Activated T-helper 1 cell treated with anti-CD3 and anti-CD28 coated beads, Interleukin-12 subunit alpha, Interleukin-12 subunit beta, Interleukin-2, Interleukin-4 antibody, amounts not matched to agents 30 ng/mL and 10 ng/mL and 1 ng/mL, durations not matched to agents 14 hours and 24 hours and 36 hours (primary cell): ENCODE measurements at regions not wholly inside any gene's neighbourhood (a gene's known extent, or its start where the extent isn't known, plus 50 kb on each side); places are given as distances from the start of the nearest gene placed in this dataset.

Experiments
- DNase-seq: peaks from one replicate; pipeline ENCODE4 v3.0.0; 2021; ENCODE audit warnings: low spot score
- H3K27ac Mint-ChIP-seq: one replicate; pipeline ENCODE4 v1.8.0; 2021; ENCODE audit warnings: mild to moderate bottlenecking, mixed read lengths
- H3K27me3 Mint-ChIP-seq: one replicate; pipeline ENCODE4 v1.8.0; 2022; ENCODE audit warnings: mild to moderate bottlenecking, moderate library complexity, mixed read lengths; ENCODE audit not compliant: insufficient read depth
- H3K36me3 Mint-ChIP-seq: one replicate; pipeline ENCODE4 v1.8.0; 2021; ENCODE audit warnings: low read depth, mixed read lengths
- H3K4me1 Mint-ChIP-seq: one replicate; pipeline ENCODE4 v1.8.0; 2021; ENCODE audit warnings: low read depth, mixed read lengths
- H3K4me3 Mint-ChIP-seq: one replicate; pipeline ENCODE4 v1.8.0; 2021; ENCODE audit warnings: mild to moderate bottlenecking, moderate library complexity, mixed read lengths
- H3K9me3 Mint-ChIP-seq: one replicate; pipeline ENCODE4 v1.8.0; 2021; ENCODE audit warnings: mixed read lengths
- intact Hi-C: fragments of 100-400 bp; cut with micrococcal nuclease; formaldehyde crosslinking; loops from one replicate; pipeline ENCODE4 v1.15.1; 2024

DNA sequence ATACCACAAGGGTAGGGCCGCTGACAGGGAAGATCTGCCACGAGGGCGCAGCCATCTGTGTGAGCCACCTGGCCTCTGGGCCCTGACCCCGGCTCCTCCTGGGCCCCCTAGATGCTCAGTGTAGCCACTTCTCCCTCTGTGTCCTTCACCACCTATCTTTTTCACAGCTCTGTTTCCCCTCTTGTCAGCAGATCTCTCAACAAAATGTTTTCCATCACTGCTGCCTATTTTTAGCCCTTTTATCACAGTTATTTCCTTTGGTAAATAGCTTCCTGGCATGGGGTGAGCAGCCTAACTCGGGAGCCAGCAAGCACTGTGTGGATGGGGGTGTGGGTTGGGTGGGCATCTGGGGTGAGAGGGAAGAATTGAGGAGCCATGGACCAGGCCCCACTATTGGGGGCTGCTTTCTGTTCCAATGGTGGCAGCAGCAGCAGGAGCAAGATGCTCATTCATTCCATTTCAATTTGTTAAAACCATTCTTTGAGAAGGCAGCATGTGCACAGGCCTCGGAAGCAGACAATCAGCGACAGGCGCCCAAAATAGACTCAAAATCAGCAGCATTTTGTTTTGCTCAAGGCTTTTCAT, 135.2 kb upstream of the NAV2 start:
- Mint-ChIP-seq H3K4me3 (no peak overlapping the region), H3K9me3 (no peaks in the 10 kb centered on the region), H3K36me3 (no peaks in the 10 kb centered on the region), H3K27ac (no peak overlapping the region), H3K27me3 (peaks cover 2% of the 10 kb centered on the region), H3K4me1 (no peaks in the 10 kb centered on the region)
- intact Hi-C loops = no loop called here
- no peak for DNase-seq

DNA sequence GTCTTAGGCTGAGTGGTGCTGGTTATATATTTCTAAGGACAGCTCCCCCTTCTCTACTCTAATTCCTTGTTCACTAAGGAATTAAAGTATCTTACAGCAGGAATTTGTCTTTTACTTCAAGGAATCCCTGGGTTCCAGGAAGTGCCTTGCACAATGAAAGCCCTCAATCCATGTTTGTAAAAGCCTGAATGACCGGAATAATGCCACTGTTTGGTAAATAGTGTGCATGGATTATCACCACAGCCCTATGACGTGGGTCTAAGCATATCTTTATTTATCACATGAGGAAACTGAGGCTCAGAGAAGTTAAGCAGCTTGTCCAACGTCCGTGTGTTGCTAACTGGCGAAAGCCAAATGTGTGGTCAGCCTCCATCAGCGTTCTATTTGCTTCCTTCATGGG, 135.7 kb upstream of the NAV2 start:
- H3K9me3 Mint-ChIP-seq = no peaks in the 10 kb centered on the region
- no peaks in the 10 kb centered on the region for H3K4me1 Mint-ChIP-seq
- H3K36me3 Mint-ChIP-seq = no peaks in the 10 kb centered on the region
- intact Hi-C loops = no loop called here
- no peak for DNase-seq
- H3K4me3 Mint-ChIP-seq = no peak overlapping the region
- peaks cover 2% of the 10 kb centered on the region for H3K27me3 Mint-ChIP-seq
- H3K27ac Mint-ChIP-seq = no peak overlapping the region

DNA sequence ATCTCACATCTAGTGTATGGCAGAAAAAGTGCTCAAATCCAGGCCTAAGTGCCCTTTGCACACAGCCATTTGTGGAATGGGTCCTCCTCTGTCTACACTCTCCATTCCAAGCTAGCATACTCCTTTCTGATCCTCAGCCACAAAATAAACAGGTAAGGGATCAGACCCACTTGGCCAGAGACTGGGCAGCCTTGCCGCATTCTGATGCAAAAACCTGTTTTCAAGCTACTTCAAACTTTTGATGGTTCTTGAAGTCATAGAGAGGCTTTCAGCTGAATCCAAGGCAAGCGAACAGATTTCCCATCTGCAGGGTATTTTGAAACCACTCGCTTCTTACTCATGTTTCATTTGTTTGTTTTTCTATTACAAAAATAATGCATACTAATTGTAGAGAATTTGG, 136.6 kb upstream of the NAV2 start:
- H3K27me3 Mint-ChIP-seq = peaks cover 2% of the 10 kb centered on the region

DNA sequence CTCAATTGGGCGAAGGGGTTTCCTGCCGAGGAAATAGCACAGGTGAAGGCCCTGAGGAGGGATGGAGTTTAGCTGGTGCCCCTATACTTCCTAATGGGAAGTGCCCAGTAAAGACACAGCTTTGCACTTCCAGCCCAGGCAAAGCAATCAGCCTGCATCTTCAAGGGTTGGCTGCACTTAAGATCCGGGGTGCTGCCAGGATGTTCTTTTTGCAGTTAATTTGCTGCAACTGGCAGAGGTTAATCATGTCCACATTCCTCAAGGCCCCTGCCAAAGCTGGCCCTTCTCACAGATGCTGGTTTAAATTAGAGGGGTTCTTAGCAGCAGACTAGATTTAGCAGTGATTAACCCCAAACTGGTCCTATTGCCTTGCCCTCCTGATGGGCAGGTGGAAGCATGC, 137.7 kb upstream of the NAV2 start:
- H3K4me1 Mint-ChIP-seq = no peaks in the 10 kb centered on the region
- H3K36me3 Mint-ChIP-seq = no peaks in the 10 kb centered on the region
- no peak for DNase-seq
- H3K4me3 Mint-ChIP-seq = no peak overlapping the region
- H3K9me3 Mint-ChIP-seq = no peaks in the 10 kb centered on the region
- peaks cover 2% of the 10 kb centered on the region for H3K27me3 Mint-ChIP-seq
- no peak overlapping the region for H3K27ac Mint-ChIP-seq
- intact Hi-C loops = no loop called here

More for the DNA sequence above, 136.6 kb upstream of the NAV2 start:
- Mint-ChIP-seq H3K27ac (no peak overlapping the region), H3K4me1 (no peaks in the 10 kb centered on the region), H3K9me3 (no peaks in the 10 kb centered on the region), H3K4me3 (no peak overlapping the region), H3K36me3 (no peaks in the 10 kb centered on the region)
- intact Hi-C loops = no loop called here
- no peak for DNase-seq

DNA sequence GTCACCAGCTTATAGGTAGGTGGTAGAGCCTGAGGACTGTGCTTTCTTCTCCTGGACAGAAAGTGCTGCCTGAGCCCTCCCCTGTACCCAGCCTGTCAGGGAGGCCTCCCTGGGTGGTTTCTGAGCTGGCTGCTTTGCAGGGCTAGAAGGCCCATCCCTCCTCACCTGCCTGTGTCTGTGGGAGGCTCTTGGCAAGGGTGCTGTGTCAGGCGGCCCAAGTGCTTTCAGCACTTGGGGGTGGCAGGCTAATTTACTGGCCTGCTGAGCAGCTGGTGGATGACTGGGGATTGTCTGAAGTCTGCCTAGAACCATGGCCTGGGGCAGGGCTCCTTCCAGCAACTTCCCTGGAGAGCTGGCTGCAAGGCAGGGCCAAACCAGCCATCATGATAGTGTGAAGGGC, 139.0 kb upstream of the NAV2 start:
- no peak overlapping the region for H3K27ac Mint-ChIP-seq
- intact Hi-C loops = no loop called here
- H3K27me3 Mint-ChIP-seq = peaks cover 2% of the 10 kb centered on the region
- no peak for DNase-seq
- H3K36me3 Mint-ChIP-seq = no peaks in the 10 kb centered on the region
- no peaks in the 10 kb centered on the region for H3K9me3 Mint-ChIP-seq
- H3K4me1 Mint-ChIP-seq = no peaks in the 10 kb centered on the region
- no peak overlapping the region for H3K4me3 Mint-ChIP-seq

DNA sequence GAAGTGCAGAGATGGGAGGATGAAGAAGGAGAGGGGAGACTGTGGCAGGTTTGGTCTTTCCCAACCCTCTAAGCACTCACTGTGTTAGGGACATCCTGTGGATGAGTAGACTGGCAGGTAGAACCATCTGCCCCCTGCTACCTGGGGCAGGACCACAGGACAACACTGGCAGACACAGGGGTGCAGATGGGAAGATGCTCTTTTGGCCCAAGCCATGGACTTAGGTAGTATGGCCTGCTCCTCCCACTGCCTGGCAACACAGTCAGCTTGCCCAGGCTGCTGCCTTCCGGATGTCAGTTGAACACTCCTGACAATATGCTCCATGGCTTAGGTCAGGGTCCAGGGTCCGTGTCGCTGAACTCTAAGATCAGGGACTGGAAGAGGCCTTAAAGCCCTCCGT, 140.7 kb upstream of the NAV2 start:
- Mint-ChIP-seq H3K27ac (no peak overlapping the region), H3K4me1 (no peaks in the 10 kb centered on the region), H3K27me3 (peaks cover 2% of the 10 kb centered on the region), H3K36me3 (no peaks in the 10 kb centered on the region), H3K4me3 (no peak overlapping the region), H3K9me3 (no peaks in the 10 kb centered on the region)
- DNase-seq = no peak
- intact Hi-C loops = no loop called here

DNA sequence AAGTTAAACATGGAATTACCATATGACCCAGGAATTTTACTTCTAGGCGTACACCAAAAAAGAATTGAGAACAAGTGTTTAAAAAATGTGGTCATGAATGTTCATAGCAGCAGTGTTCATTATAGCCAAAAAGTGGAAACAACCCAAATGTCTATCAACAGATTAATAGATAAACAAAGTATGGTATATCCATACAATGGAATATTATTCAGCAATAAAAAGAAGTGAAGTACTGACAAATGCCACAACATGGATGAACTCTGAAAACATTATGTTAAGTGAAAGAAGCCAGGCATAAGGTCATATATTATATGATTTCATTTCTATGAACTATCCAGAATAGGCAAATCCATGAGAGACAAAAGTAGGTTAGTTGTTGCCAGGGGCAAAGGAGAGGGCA, 141.7 kb upstream of the NAV2 start:
- H3K27ac Mint-ChIP-seq = no peak overlapping the region
- no peaks in the 10 kb centered on the region for H3K4me1 Mint-ChIP-seq
- no peaks in the 10 kb centered on the region for H3K36me3 Mint-ChIP-seq

DNA sequence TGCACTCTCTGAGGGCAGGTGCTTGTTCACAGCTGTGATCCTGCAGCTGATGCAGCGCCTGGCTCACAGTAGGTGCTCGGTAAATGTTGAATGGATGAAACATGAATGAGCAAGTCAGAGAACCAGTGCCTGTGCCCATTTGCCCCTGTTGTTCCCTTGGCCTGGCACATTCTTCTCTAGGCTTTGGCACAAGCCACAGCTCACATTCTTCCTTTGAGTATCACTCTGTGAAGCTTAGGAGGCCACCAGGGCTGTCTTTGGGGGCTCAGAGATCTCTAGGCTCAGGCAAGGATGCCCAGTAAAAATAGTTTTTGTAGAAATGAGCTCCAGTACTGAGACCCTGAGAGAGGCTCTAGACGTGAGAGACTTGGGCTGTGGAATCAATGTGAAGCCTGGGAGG, 144.6 kb upstream of the NAV2 start:
- no peaks in the 10 kb centered on the region for H3K36me3 Mint-ChIP-seq
- no peaks in the 10 kb centered on the region for H3K4me1 Mint-ChIP-seq
- H3K27ac Mint-ChIP-seq = no peak overlapping the region
- H3K27me3 Mint-ChIP-seq = peaks cover 2% of the 10 kb centered on the region
- intact Hi-C loops = no loop called here
- DNase-seq = no peak
- no peaks in the 10 kb centered on the region for H3K9me3 Mint-ChIP-seq
- H3K4me3 Mint-ChIP-seq = no peak overlapping the region

More for the DNA sequence above, 141.7 kb upstream of the NAV2 start:
- intact Hi-C loops = no loop called here
- no peak overlapping the region for H3K4me3 Mint-ChIP-seq
- DNase-seq = no peak
- no peaks in the 10 kb centered on the region for H3K9me3 Mint-ChIP-seq
- peaks cover 2% of the 10 kb centered on the region for H3K27me3 Mint-ChIP-seq

GRCh38 chr11:19566583-19567379, 145.9 kb upstream of the NAV2 start:
- Mint-ChIP-seq H3K4me1 (no peaks in the 10 kb centered on the region), H3K27me3 (peaks cover 2% of the 10 kb centered on the region), H3K4me3 (no peak overlapping the region), H3K36me3 (no peaks in the 10 kb centered on the region), H3K27ac (no peak overlapping the region), H3K9me3 (no peaks in the 10 kb centered on the region)
- DNase-seq = no peak
- intact Hi-C loops = no loop called here

DNA sequence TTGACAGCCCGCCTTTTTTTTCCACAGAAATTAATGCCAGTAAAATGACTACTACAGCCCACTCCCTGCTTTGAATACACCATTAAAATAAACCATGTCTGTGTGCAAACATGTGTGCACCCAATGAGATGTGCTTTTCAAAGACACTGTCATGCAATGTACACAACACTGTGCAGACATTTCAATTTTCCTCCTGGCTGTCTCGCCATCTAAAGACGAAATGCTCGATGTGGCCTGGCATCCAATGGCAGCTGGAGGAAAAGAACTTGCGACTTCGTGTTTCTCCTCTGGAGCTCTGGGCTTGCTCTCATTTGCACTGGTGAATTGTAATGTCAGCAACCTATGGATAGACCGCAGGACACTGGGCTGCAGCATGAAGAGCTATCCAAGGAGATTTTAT, 147.0 kb upstream of the NAV2 start:
- Mint-ChIP-seq H3K27me3 (peaks cover 3% of the 10 kb centered on the region), H3K36me3 (no peaks in the 10 kb centered on the region), H3K27ac (no peak overlapping the region), H3K9me3 (no peaks in the 10 kb centered on the region), H3K4me1 (no peaks in the 10 kb centered on the region), H3K4me3 (no peak overlapping the region)
- intact Hi-C loops = no loop called here
- DNase-seq = no peak

DNA sequence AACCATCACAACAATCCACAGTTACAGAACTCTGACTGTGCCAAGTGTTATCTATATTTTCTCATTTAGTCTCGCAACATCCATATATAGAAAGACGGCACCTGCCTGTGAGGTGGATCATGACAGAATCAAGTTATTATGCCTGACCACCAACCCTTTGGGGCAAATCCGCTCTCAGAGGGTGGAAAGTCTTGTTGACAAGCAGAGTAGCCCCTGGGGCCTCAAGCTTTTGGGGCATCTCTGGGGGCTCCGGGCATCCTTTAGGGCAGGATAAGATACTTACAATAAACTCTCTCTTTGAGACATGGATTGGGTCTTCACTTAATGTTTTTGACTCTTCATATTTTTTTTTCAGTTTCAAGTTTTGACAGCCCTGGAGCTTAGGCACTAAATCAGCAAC, 150.5 kb upstream of the NAV2 start:
- H3K27me3 Mint-ChIP-seq = peaks cover 10% of the 10 kb centered on the region
- intact Hi-C loops = no loop called here
- DNase-seq = no peak
- no peaks in the 10 kb centered on the region for H3K9me3 Mint-ChIP-seq
- no peaks in the 10 kb centered on the region for H3K36me3 Mint-ChIP-seq
- H3K4me3 Mint-ChIP-seq = no peak overlapping the region
- no peaks in the 10 kb centered on the region for H3K4me1 Mint-ChIP-seq
- no peak overlapping the region for H3K27ac Mint-ChIP-seq

- Mint-ChIP-seq H3K9me3 (no peaks in the 10 kb centered on the region), H3K27ac (no peak overlapping the region), H3K27me3 (peaks cover 10% of the 10 kb centered on the region), H3K4me3 (no peak overlapping the region), H3K4me1 (no peaks in the 10 kb centered on the region), H3K36me3 (no peaks in the 10 kb centered on the region)
- DNase-seq = no peak
- intact Hi-C loops = no loop called here
Measured at GRCh38 chr11:19561011-19561410, 151.6 kb upstream of the NAV2 start.

DNA sequence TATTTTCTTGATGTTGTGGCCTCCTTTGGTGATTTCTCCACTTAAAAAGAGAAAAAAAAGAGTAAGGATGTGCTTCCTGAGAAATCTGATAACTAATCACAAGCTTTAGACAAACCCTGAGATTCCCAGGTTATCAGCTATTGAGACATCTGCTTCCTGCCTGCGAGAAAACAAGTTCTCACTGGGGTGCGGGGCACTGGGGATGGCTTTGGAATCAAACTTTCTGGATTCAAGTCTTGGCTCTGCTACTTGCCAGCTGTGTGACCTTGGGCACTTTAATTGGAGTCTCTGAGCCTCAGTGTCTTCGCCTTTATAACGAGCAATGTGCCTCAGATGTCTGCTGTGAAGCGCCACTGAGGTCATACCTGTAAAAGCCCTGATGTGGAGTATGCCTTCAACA, 152.5 kb upstream of the NAV2 start:
- H3K9me3 Mint-ChIP-seq = no peaks in the 10 kb centered on the region
- no peaks in the 10 kb centered on the region for H3K4me1 Mint-ChIP-seq
- H3K4me3 Mint-ChIP-seq = no peak overlapping the region
- H3K27me3 Mint-ChIP-seq = peaks cover 10% of the 10 kb centered on the region
- H3K36me3 Mint-ChIP-seq = no peaks in the 10 kb centered on the region
- H3K27ac Mint-ChIP-seq = no peak overlapping the region
- DNase-seq = no peak
- intact Hi-C loops = no loop called here

GRCh38 chr11:19559746-19560145, 152.9 kb upstream of the NAV2 start:
- Mint-ChIP-seq H3K36me3 (no peaks in the 10 kb centered on the region), H3K4me1 (no peaks in the 10 kb centered on the region), H3K27me3 (peaks cover 12% of the 10 kb centered on the region), H3K27ac (no peak overlapping the region), H3K4me3 (no peak overlapping the region), H3K9me3 (no peaks in the 10 kb centered on the region)
- no peak for DNase-seq
- intact Hi-C loops = no loop called here
